Ovary (tissue), 3 donors: ENCODE measurements at regions not wholly inside any gene's neighbourhood (a gene's known extent, or its start where the extent isn't known, plus 50 kb on each side); places are given as distances from the start of the nearest gene placed in this dataset.

Source experiments
- POLR2A ChIP-seq: fragments of 450-650 bp; IDR thresholded peaks from one replicate; pipeline ENCODE4 v1.6.1; 2017; ENCODE audit warnings: antibody characterized with exemption, mild to moderate bottlenecking, moderate library complexity
- TF ChIP-seq, protein P1 (sequence below), 3 donors: fragments of 450-650 bp in 2 of 3; fragments of 200-600 bp in 1 of 3; IDR thresholded peaks; one replicate each; pipeline versions ENCODE4 v1.5.1 to v1.8.0; 2016 to 2022; ENCODE audit warnings: antibody characterized with exemption in 3 of 3, mild to moderate bottlenecking in 1 of 3
- donor health status: DM: no; HTN: no; CAD: no.

- TF ChIP-seq, protein P1, sequence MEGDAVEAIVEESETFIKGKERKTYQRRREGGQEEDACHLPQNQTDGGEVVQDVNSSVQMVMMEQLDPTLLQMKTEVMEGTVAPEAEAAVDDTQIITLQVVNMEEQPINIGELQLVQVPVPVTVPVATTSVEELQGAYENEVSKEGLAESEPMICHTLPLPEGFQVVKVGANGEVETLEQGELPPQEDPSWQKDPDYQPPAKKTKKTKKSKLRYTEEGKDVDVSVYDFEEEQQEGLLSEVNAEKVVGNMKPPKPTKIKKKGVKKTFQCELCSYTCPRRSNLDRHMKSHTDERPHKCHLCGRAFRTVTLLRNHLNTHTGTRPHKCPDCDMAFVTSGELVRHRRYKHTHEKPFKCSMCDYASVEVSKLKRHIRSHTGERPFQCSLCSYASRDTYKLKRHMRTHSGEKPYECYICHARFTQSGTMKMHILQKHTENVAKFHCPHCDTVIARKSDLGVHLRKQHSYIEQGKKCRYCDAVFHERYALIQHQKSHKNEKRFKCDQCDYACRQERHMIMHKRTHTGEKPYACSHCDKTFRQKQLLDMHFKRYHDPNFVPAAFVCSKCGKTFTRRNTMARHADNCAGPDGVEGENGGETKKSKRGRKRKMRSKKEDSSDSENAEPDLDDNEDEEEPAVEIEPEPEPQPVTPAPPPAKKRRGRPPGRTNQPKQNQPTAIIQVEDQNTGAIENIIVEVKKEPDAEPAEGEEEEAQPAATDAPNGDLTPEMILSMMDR (IDR thresholded peaks at IDR 0.05), result no peak
- no peak for TF ChIP-seq POLR2A
Measured at GRCh38 chr9:90368928-90369327, 273.7 kb downstream of the DIRAS2 start.
